H1 (cell line): ENCODE measurements at regions not wholly inside any gene's neighbourhood (a gene's known extent, or its start where the extent isn't known, plus 50 kb on each side); places are given as distances from the start of the nearest gene placed in this dataset.

Experiments
- CTCF ChIA-PET: fragments of 300-600 bp; sonication (Branson Sonifier 250); formaldehyde crosslinking; loops from one replicate; lab custom pipeline; 2021; ENCODE audit not compliant: partially characterized antibody; lab: Charles Lee
- POLR2A ChIA-PET: fragments of 300-600 bp; sonication (Branson Sonifier 250); formaldehyde crosslinking; loops from one replicate; lab custom pipeline; 2021; ENCODE audit warnings: inconsistent platforms; ENCODE audit not compliant: partially characterized antibody; lab: Charles Lee
- DNase-seq, 2 experiments: peaks; one replicate each; pipeline versions ENCODE4 v3.0.0 to v3.0.0-alpha.2; 2010 to 2022; ENCODE audit warnings: low spot score in 2 of 2, low read depth in 1 of 2, mixed read lengths in 1 of 2
- FAIRE-seq: peaks from 2 replicates; lab custom pipeline; 2011; peaks lifted over from hg19 to GRCh38; lab: Jason Lieb, UNC
- H2AFZ ChIP-seq: 2 replicates; pipeline ENCODE4 v1.8.1; 2012; ENCODE audit warnings: low read length, inconsistent platforms
- H2AK5ac ChIP-seq: 2 replicates; pipeline ENCODE4 v1.6.1; 2013; ENCODE audit warnings: low read depth, low read length
- H2BK120ac ChIP-seq: replicated peaks from 2 replicates; pipeline ENCODE3; 2013; ENCODE audit warnings: low read depth, low read length, inconsistent platforms
- H2BK12ac ChIP-seq: 2 replicates; pipeline ENCODE4 v1.6.1; 2013; ENCODE audit warnings: low read depth, low read length
- H2BK15ac ChIP-seq: 2 replicates; pipeline ENCODE4 v1.6.1; 2013; ENCODE audit warnings: low read length
- H2BK20ac ChIP-seq: 2 replicates; pipeline ENCODE4 v1.6.1; 2013; ENCODE audit warnings: low read length
- H2BK5ac ChIP-seq: 2 replicates; pipeline ENCODE4 v1.6.1; 2013; ENCODE audit warnings: low read depth, low read length
- H3K14ac ChIP-seq: 2 replicates; pipeline ENCODE4 v1.6.1; 2013; ENCODE audit warnings: inconsistent platforms; ENCODE audit not compliant: insufficient read length
- H3K18ac ChIP-seq: 2 replicates; pipeline ENCODE4 v1.6.1; 2013; ENCODE audit warnings: low read length; ENCODE audit errors: extremely low read depth
- H3K23ac ChIP-seq: 2 replicates; pipeline ENCODE4 v1.6.1; 2013; ENCODE audit warnings: inconsistent platforms; ENCODE audit not compliant: insufficient read length
- H3K23me2 ChIP-seq: 2 replicates; pipeline ENCODE4 v1.6.1; 2013; ENCODE audit warnings: low read depth, low read length
- H3K27ac ChIP-seq: 2 replicates; pipeline ENCODE4 v1.6.1; 2011; ENCODE audit warnings: low read depth, low read length, inconsistent platforms
- H3K27me3 ChIP-seq, 4 experiments: replicated peaks in 1 of 4; 1 replicate in 1 of 4; 2 replicates in 3 of 4; pipeline versions ENCODE4 v1.6.1 to v1.8.1; 2011 to 2013; ENCODE audit warnings: low read length in 3 of 4, mild to moderate bottlenecking in 3 of 4, inconsistent platforms in 2 of 4, mixed read lengths in 2 of 4, moderate library complexity in 1 of 4; ENCODE audit not compliant: control insufficient read depth in 3 of 4, insufficient read depth in 3 of 4; ENCODE audit errors: extremely low read depth in 1 of 4
- H3K36me3 ChIP-seq, 4 experiments: 2 replicates each; pipeline versions ENCODE4 v1.6.1 to v1.8.1; 2011 to 2013; ENCODE audit warnings: mild to moderate bottlenecking in 4 of 4, low read length in 3 of 4, moderate library complexity in 2 of 4, control low read depth in 1 of 4, inconsistent platforms in 1 of 4; ENCODE audit not compliant: insufficient read depth in 4 of 4, control insufficient read depth in 2 of 4
- H3K4ac ChIP-seq: replicated peaks from 2 replicates; pipeline ENCODE3; 2013; ENCODE audit warnings: low read length, low read depth, mixed read lengths, inconsistent platforms; ENCODE audit not compliant: insufficient read length
- H3K4me1 ChIP-seq, 4 experiments: replicated peaks in 1 of 4; 1 replicate in 1 of 4; 2 replicates in 3 of 4; pipeline versions ENCODE4 v1.6.1 to v1.8.1; 2011 to 2013; ENCODE audit warnings: low read length in 3 of 4, inconsistent platforms in 2 of 4, mixed read lengths in 1 of 4; ENCODE audit not compliant: insufficient read depth in 4 of 4, control insufficient read depth in 3 of 4
- H3K4me2 ChIP-seq, 2 experiments: 2 replicates each; pipeline versions ENCODE4 v1.6.1 to v1.8.1; 2011 to 2013; ENCODE audit warnings: low read depth in 2 of 2, low read length in 2 of 2, control low read depth in 1 of 2, inconsistent platforms in 1 of 2, mild to moderate bottlenecking in 1 of 2; ENCODE audit not compliant: insufficient read depth in 1 of 2
- H3K4me3 ChIP-seq, 4 experiments: fragments of 200-600, 300-600 bp in 1 of 4; sonication (generic), shearing (Covaris generic), sonication (Bioruptor Twin) in 1 of 4; 2 replicates each; pipeline versions ENCODE4 v1.5.1 to v1.8.1; 2011 to 2016; ENCODE audit warnings: low read length in 4 of 4, low read depth in 3 of 4, control low read depth in 2 of 4, inconsistent platforms in 2 of 4, mild to moderate bottlenecking in 2 of 4, mixed read lengths in 1 of 4, moderate library complexity in 1 of 4; ENCODE audit not compliant: insufficient read depth in 2 of 4; ENCODE audit errors: extremely low read depth in 1 of 4
- H3K56ac ChIP-seq: replicated peaks from 2 replicates; pipeline ENCODE3; 2013; ENCODE audit warnings: low read depth, mild to moderate bottlenecking, mixed read lengths, low read length, inconsistent platforms; ENCODE audit not compliant: insufficient read length
- H3K79me1 ChIP-seq: 2 replicates; pipeline ENCODE4 v1.6.1; 2013; ENCODE audit warnings: low read depth, low read length, control low read depth
- H3K79me2 ChIP-seq, 2 experiments: 2 replicates each; pipeline versions ENCODE4 v1.6.1 to v1.8.1; 2012 to 2013; ENCODE audit warnings: low read length in 2 of 2, mild to moderate bottlenecking in 2 of 2, inconsistent platforms in 1 of 2; ENCODE audit not compliant: insufficient read depth in 2 of 2, control insufficient read depth in 1 of 2
- H3K9ac ChIP-seq, 4 experiments: replicated peaks in 1 of 4; 1 replicate in 1 of 4; 2 replicates in 3 of 4; pipeline versions ENCODE4 v1.6.1 to v1.8.1; 2011 to 2013; ENCODE audit warnings: low read depth in 3 of 4, low read length in 3 of 4, control low read depth in 2 of 4, mild to moderate bottlenecking in 2 of 4, moderate library complexity in 2 of 4, inconsistent platforms in 1 of 4; ENCODE audit errors: extremely low read depth in 1 of 4
- H3K9me3 ChIP-seq, 2 experiments: 2 replicates each; pipeline versions ENCODE4 v1.6.1 to v1.8.1; 2012 to 2013; ENCODE audit warnings: mild to moderate bottlenecking in 2 of 2, moderate library complexity in 2 of 2, control low read depth in 1 of 2, inconsistent platforms in 1 of 2, low read depth in 1 of 2, low read length in 1 of 2, mixed read lengths in 1 of 2; ENCODE audit not compliant: insufficient read depth in 2 of 2
- H4K20me1 ChIP-seq, 2 experiments: replicated peaks in 1 of 2; 2 replicates each; pipeline versions ENCODE3 to v1.8.1; 2011 to 2013; ENCODE audit warnings: inconsistent platforms in 2 of 2, low read length in 2 of 2, mild to moderate bottlenecking in 1 of 2; ENCODE audit not compliant: insufficient read depth in 2 of 2, control insufficient read depth in 1 of 2
- H4K5ac ChIP-seq: 2 replicates; pipeline ENCODE4 v1.6.1; 2013; ENCODE audit warnings: low read length, low read depth, mixed read lengths, inconsistent platforms; ENCODE audit not compliant: insufficient read length
- H4K8ac ChIP-seq: 2 replicates; pipeline ENCODE4 v1.8.0; 2013; ENCODE audit warnings: mild to moderate bottlenecking, moderate library complexity, low read length, inconsistent platforms; ENCODE audit not compliant: insufficient read depth; ENCODE audit errors: extremely low read depth
- H4K91ac ChIP-seq: replicated peaks from 2 replicates; pipeline ENCODE3; 2013; ENCODE audit warnings: low read length, mixed read lengths, inconsistent platforms; ENCODE audit not compliant: insufficient read length
- CBX8 ChIP-seq: fragments of 300-800, 300-1000 bp; sonication (generic); IDR thresholded peaks from 2 replicates; pipeline ENCODE4 v1.7.1; 2016; ENCODE audit warnings: low read depth, low read length, borderline replicate concordance
- WGBS, 2 experiments: shearing (Covaris generic) in 1 of 2; methylation state at CpG; one replicate each; pipeline versions ENCODE4 v1.1.6 to v1.1.7; 2013 to 2015; ENCODE audit warnings: low lambda C conversion rate in 2 of 2, mixed read lengths in 2 of 2, inconsistent platforms in 1 of 2, low coverage in 1 of 2, missing lambda C conversion rate in 1 of 2; ENCODE audit not compliant: insufficient replicate concordance in 2 of 2, insufficient coverage in 1 of 2, insufficient read length in 1 of 2; ENCODE audit errors: extremely low coverage in 1 of 2, missing lambda C conversion rate in 1 of 2; 5-methylcytosine and 5-hydroxymethylcytosine counted together

GRCh38 chr6:142561511-142562265 lies 259.9 kb downstream of the ADGRG6 start:
- no peak overlapping the region for H2AFZ ChIP-seq
- no peaks in the 10 kb centered on the region for H3K79me1 ChIP-seq
- FAIRE-seq: no peak
- H3K27ac ChIP-seq: no peak overlapping the region
- WGBS, 2 experiments: 94% methylated on average over 3 of the region's 3 CpGs; no CpG with 5 or more reads in 1 of the 2 experiments
- H3K23ac ChIP-seq: no peak overlapping the region
- H3K9me3 ChIP-seq: no peaks in the 10 kb centered on the region
- no peak overlapping the region for H4K91ac ChIP-seq
- H2BK15ac ChIP-seq: no peak overlapping the region
- no peaks in the 10 kb centered on the region for H4K20me1 ChIP-seq
- no peaks in the 10 kb centered on the region for H3K79me2 ChIP-seq
- H3K27me3 ChIP-seq: no peaks in the 10 kb centered on the region
- no peak for TF ChIP-seq CBX8
- no peaks in the 10 kb centered on the region for H3K36me3 ChIP-seq
- H3K4me3 ChIP-seq: no peak overlapping the region
- DNase-seq: no peak
- no peak overlapping the region for H3K18ac ChIP-seq
- H3K4me1 ChIP-seq: no peaks in the 10 kb centered on the region
- H3K23me2 ChIP-seq: no peaks in the 10 kb centered on the region
- H3K14ac ChIP-seq: no peak overlapping the region
- H2BK120ac ChIP-seq: no peak overlapping the region
- no peak overlapping the region for H2AK5ac ChIP-seq
- no peak overlapping the region for H3K56ac ChIP-seq
- ChIA-PET CTCF (interaction anchor here (1.0 to 1.8 kb wide), 3 partner anchors 9 to 89 kb away, joined by 3 to 5 read pairs (median 4); no protein-coding TSS in a partner anchor), POLR2A (no interaction called here)
- H2BK20ac ChIP-seq: no peak overlapping the region
- H3K9ac ChIP-seq: no peak overlapping the region
- H4K5ac ChIP-seq: no peak overlapping the region
- H3K4ac ChIP-seq: no peak overlapping the region
- H2BK12ac ChIP-seq: no peak overlapping the region
- no peak overlapping the region for H4K8ac ChIP-seq
- H3K4me2 ChIP-seq: no peak overlapping the region
- H2BK5ac ChIP-seq: no peak overlapping the region
